OCI-LY1 (cell line): ENCODE measurements at regions not wholly inside any gene's neighbourhood (a gene's known extent, or its start where the extent isn't known, plus 50 kb on each side); places are given as distances from the start of the nearest gene placed in this dataset.

Experiments
- H2AFZ ChIP-seq: fragments of 200-600 bp; sonication (generic), shearing (Covaris generic); 2 replicates; pipeline ENCODE4 v1.6.0; 2014; ENCODE audit warnings: antibody characterized with exemption, mild to moderate bottlenecking, low read length
- H3F3A ChIP-seq: fragments of 200-600 bp; sonication (generic), shearing (Covaris generic); 2 replicates; pipeline ENCODE4 v1.6.0; 2014; ENCODE audit warnings: mild to moderate bottlenecking, antibody characterized with exemption, low read length, moderate library complexity; ENCODE audit not compliant: insufficient read depth
- H3K27ac ChIP-seq: fragments of 200-600 bp; sonication (generic); 2 replicates; pipeline ENCODE4 v1.5.1; 2014; ENCODE audit warnings: low read length, mixed run types, mild to moderate bottlenecking, low read depth; ENCODE audit not compliant: poor library complexity, severe bottlenecking
- H3K27me3 ChIP-seq: fragments of 200-600 bp; sonication (generic); 2 replicates; pipeline ENCODE4 v1.6.0; 2014; ENCODE audit warnings: antibody characterized with exemption, mild to moderate bottlenecking, low read length, moderate library complexity; ENCODE audit not compliant: insufficient read depth
- H3K36me3 ChIP-seq: fragments of 200-600 bp; sonication (generic); 2 replicates; pipeline ENCODE4 v1.6.1; 2014; ENCODE audit warnings: mild to moderate bottlenecking, antibody characterized with exemption, low read length, moderate library complexity, mixed read lengths; ENCODE audit not compliant: insufficient read depth
- H3K4me1 ChIP-seq: fragments of 200-600 bp; sonication (generic); 2 replicates; pipeline ENCODE4 v1.5.1; 2014; ENCODE audit warnings: mild to moderate bottlenecking, low read length, moderate library complexity; ENCODE audit not compliant: insufficient read depth, severe bottlenecking
- H3K4me2 ChIP-seq: fragments of 200-600 bp; sonication (generic), shearing (Covaris generic); 2 replicates; pipeline ENCODE4 v1.6.1; 2014; ENCODE audit warnings: low read length
- H3K4me3 ChIP-seq: fragments of 200-600 bp; sonication (generic); 2 replicates; pipeline ENCODE4 v1.5.1; 2014; ENCODE audit warnings: low read length, low read depth, mild to moderate bottlenecking, mixed read lengths; ENCODE audit not compliant: poor library complexity, severe bottlenecking
- H3K79me2 ChIP-seq: fragments of 200-600 bp; shearing (Covaris generic); 2 replicates; pipeline ENCODE4 v1.6.1; 2016; ENCODE audit warnings: mixed run types, low read length, mixed read lengths; ENCODE audit not compliant: insufficient read depth
- H3K9ac ChIP-seq: fragments of 200-600 bp; sonication (generic), shearing (Covaris generic); 2 replicates; pipeline ENCODE4 v1.6.1; 2014; ENCODE audit warnings: mild to moderate bottlenecking, low read length, mixed read lengths
- H3K9me2 ChIP-seq: fragments of 200-600 bp; sonication (generic), shearing (Covaris generic); 2 replicates; pipeline ENCODE4 v1.6.1; 2014; ENCODE audit warnings: low read depth, mild to moderate bottlenecking, low read length, mixed read lengths
- H3K9me3 ChIP-seq: fragments of 200-600 bp; shearing (Covaris generic); 2 replicates; pipeline ENCODE4 v1.6.1; 2014; ENCODE audit warnings: low read length, mixed read lengths
- H4K20me1 ChIP-seq: fragments of 200-600 bp; sonication (generic), shearing (Covaris generic); 2 replicates; pipeline ENCODE4 v1.6.0; 2016; ENCODE audit warnings: mild to moderate bottlenecking, low read length; ENCODE audit not compliant: insufficient read depth
- CTCF ChIP-seq: fragments of 200-600 bp; sonication (generic), shearing (Covaris generic); IDR thresholded peaks from 2 replicates; pipeline ENCODE4 v1.5.1; 2017; ENCODE audit warnings: mild to moderate bottlenecking, antibody characterized with exemption, low read length, moderate library complexity, mixed read lengths
- EZH2 ChIP-seq: fragments of 200-600 bp; sonication (generic), shearing (Covaris generic); IDR thresholded peaks from 2 replicates; pipeline ENCODE4 v1.8.0; 2017; ENCODE audit warnings: borderline replicate concordance, mixed run types, mild to moderate bottlenecking, antibody characterized with exemption, low read length, moderate library complexity, mixed read lengths

GRCh38 chr6:163724196-163724595 lies 309.7 kb downstream of the QKI start:
- Histone ChIP-seq H3F3A (no peaks in the 10 kb centered on the region), H3K27me3 (no peaks in the 10 kb centered on the region), H3K36me3 (no peaks in the 10 kb centered on the region), H3K9me2 (no peaks in the 10 kb centered on the region), H3K79me2 (no peaks in the 10 kb centered on the region), H4K20me1 (no peaks in the 10 kb centered on the region), H3K27ac (peak overlapping the region; percentile 66), H3K9ac (no peak overlapping the region; the same call in 1 of the 2 replicates), H2AFZ (no peak overlapping the region), H3K4me2 (0 out of 2 replicates have a peak overlapping the region, but pooled peaks have one; percentile 25), H3K4me1 (peaks cover 78% of the 10 kb centered on the region), H3K4me3 (no peak overlapping the region), H3K9me3 (no peaks in the 10 kb centered on the region)
- TF ChIP-seq CTCF (no peak), EZH2 (no peak)

GRCh38 chr6:163723759-163724158 lies 309.2 kb downstream of the QKI start:
- TF ChIP-seq EZH2 (no peak), CTCF (no peak)
- Histone ChIP-seq H3K4me2 (0 out of 2 replicates have a peak overlapping the region, but pooled peaks have one; percentile 25), H3K79me2 (no peaks in the 10 kb centered on the region), H3K36me3 (no peaks in the 10 kb centered on the region), H3K27ac (peak overlapping the region; percentile 66), H3K9ac (no peak overlapping the region; the same call in 1 of the 2 replicates), H3K9me3 (no peaks in the 10 kb centered on the region), H3K9me2 (no peaks in the 10 kb centered on the region), H4K20me1 (no peaks in the 10 kb centered on the region), H3K4me3 (no peak overlapping the region), H3K4me1 (peaks cover 82% of the 10 kb centered on the region), H2AFZ (no peak overlapping the region), H3F3A (no peaks in the 10 kb centered on the region), H3K27me3 (no peaks in the 10 kb centered on the region)

- H3K4me2 ChIP-seq = no peak overlapping the region; the same call in 1 of the 2 replicates
- no peak overlapping the region for H2AFZ ChIP-seq
- H3K4me3 ChIP-seq = no peak overlapping the region
- H3K9me2 ChIP-seq = no peaks in the 10 kb centered on the region
- H3K4me1 ChIP-seq = peaks cover 82% of the 10 kb centered on the region
- H3K9me3 ChIP-seq = no peaks in the 10 kb centered on the region
- no peaks in the 10 kb centered on the region for H4K20me1 ChIP-seq
- H3K36me3 ChIP-seq = no peaks in the 10 kb centered on the region
- H3K27me3 ChIP-seq = no peaks in the 10 kb centered on the region
- no peaks in the 10 kb centered on the region for H3F3A ChIP-seq
- no peak for TF ChIP-seq EZH2
- no peak overlapping the region for H3K9ac ChIP-seq
- H3K27ac ChIP-seq = peak overlapping the region; percentile 66
- H3K79me2 ChIP-seq = no peaks in the 10 kb centered on the region
Observed at GRCh38 chr6:163721922-163722692, 307.6 kb downstream of the QKI start.

- Histone ChIP-seq H3K36me3 (no peaks in the 10 kb centered on the region), H3F3A (no peaks in the 10 kb centered on the region), H3K9me2 (no peaks in the 10 kb centered on the region), H3K4me1 (peaks cover 82% of the 10 kb centered on the region), H3K79me2 (no peaks in the 10 kb centered on the region), H3K9me3 (no peaks in the 10 kb centered on the region), H2AFZ (no peak overlapping the region), H3K4me2 (no peak overlapping the region), H3K9ac (no peak overlapping the region), H4K20me1 (no peaks in the 10 kb centered on the region), H3K27ac (peak overlapping the region; percentile 66), H3K27me3 (no peaks in the 10 kb centered on the region), H3K4me3 (no peak overlapping the region)
- TF ChIP-seq EZH2 = no peak
- TF ChIP-seq CTCF = no peak
Observed at GRCh38 chr6:163721435-163721834, 306.9 kb downstream of the QKI start.
